NCI-H1105 treated with DMSO at 0.1 percent for 48 hours (cell line): ENCODE measurements at regions not wholly inside any gene's neighbourhood (a gene's known extent, or its start where the extent isn't known, plus 50 kb on each side); places are given as distances from the start of the nearest gene placed in this dataset.

ENCODE experiments used
- DNase-seq: peaks from one replicate; lab custom pipeline; 2025; lab: John Stamatoyannopoulos, UW

- DNase-seq, result no peak
Measured at GRCh38 chr7:155138204-155138603, 68.1 kb downstream of the HTR5A start.

GRCh38 chr7:155141562-155141961 lies 71.4 kb downstream of the HTR5A start:
- DNase-seq, result no peak

GRCh38 chr7:155143381-155143780 lies 73.3 kb downstream of the HTR5A start:
- no peak for DNase-seq

GRCh38 chr7:155144371-155144770 lies 74.2 kb downstream of the HTR5A start:
- DNase-seq, result no peak

GRCh38 chr7:155145477-155146255 lies 75.5 kb downstream of the HTR5A start:
- no peak for DNase-seq

GRCh38 chr7:155147172-155147571 lies 77.0 kb downstream of the HTR5A start:
- no peak for DNase-seq

GRCh38 chr7:155147624-155148023 lies 77.5 kb downstream of the HTR5A start:
- DNase-seq, result no peak

- DNase-seq, result no peak
Measured at GRCh38 chr7:155153676-155154075, 83.6 kb downstream of the HTR5A start.

- DNase-seq, result no peak
Measured at GRCh38 chr7:155154586-155154985, 84.5 kb downstream of the HTR5A start.

GRCh38 chr7:155161690-155162089 lies 91.6 kb downstream of the HTR5A start:
- no peak for DNase-seq

- no peak for DNase-seq
Measured at GRCh38 chr7:155162422-155162821, 92.3 kb downstream of the HTR5A start.

- no peak for DNase-seq
Measured at GRCh38 chr7:155163696-155164095, 93.6 kb downstream of the HTR5A start.

GRCh38 chr7:155164316-155164715 lies 94.2 kb downstream of the HTR5A start:
- no peak for DNase-seq

GRCh38 chr7:155166108-155166507 lies 96.0 kb downstream of the HTR5A start:
- no peak for DNase-seq

GRCh38 chr7:155166673-155167370 lies 96.7 kb downstream of the HTR5A start:
- DNase-seq, result no peak

GRCh38 chr7:155167706-155168365 lies 97.7 kb downstream of the HTR5A start:
- DNase-seq, result no peak

GRCh38 chr7:155168597-155169480 lies 98.7 kb downstream of the HTR5A start:
- DNase-seq, result peak; percentile 80

GRCh38 chr7:155169498-155170065 lies 99.5 kb downstream of the HTR5A start:
- peak; percentile 14 for DNase-seq

- DNase-seq, result no peak
Measured at GRCh38 chr7:155170331-155170730, 100.2 kb downstream of the HTR5A start.

GRCh38 chr7:155172141-155172540 lies 102.0 kb downstream of the HTR5A start:
- no peak for DNase-seq

GRCh38 chr7:155173905-155174304 lies 103.8 kb downstream of the HTR5A start:
- DNase-seq, result no peak

- no peak for DNase-seq
Measured at GRCh38 chr7:155178096-155178495, 108.0 kb downstream of the HTR5A start.
